HTR-8/SVneo (cell line): ENCODE measurements at regions not wholly inside any gene's neighbourhood (a gene's known extent, or its start where the extent isn't known, plus 50 kb on each side); places are given as distances from the start of the nearest gene placed in this dataset.

Experiments used
- DNase-seq: peaks from one replicate; pipeline ENCODE4 v3.0.0; 2011; ENCODE audit warnings: low spot score, mixed read lengths; ENCODE audit not compliant: insufficient read length
- FAIRE-seq: peaks from 2 replicates; lab custom pipeline; 2011; peaks lifted over from hg19 to GRCh38; lab: Jason Lieb, UNC

DNA sequence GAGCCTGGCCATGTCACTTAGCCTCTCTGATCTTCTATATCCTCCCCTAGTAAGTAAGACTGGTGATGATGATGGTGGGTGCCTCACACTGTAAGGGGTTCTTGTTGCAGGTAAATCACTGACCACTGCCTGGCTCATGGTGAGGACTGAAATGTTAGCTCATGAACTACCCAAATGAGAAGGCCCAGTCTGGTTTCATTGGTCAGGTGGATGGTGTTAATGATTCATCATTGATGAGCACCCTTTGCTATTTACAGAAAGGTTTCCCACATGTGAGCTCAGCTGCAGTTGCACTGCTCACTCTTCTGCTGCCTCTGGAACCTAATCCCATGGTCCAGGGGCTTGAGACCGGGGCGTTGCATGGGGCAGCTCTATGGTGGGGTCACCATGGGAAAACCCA lies 417.7 kb downstream of the PRDM2 start:
- FAIRE-seq: no peak
- no peak for DNase-seq

DNA sequence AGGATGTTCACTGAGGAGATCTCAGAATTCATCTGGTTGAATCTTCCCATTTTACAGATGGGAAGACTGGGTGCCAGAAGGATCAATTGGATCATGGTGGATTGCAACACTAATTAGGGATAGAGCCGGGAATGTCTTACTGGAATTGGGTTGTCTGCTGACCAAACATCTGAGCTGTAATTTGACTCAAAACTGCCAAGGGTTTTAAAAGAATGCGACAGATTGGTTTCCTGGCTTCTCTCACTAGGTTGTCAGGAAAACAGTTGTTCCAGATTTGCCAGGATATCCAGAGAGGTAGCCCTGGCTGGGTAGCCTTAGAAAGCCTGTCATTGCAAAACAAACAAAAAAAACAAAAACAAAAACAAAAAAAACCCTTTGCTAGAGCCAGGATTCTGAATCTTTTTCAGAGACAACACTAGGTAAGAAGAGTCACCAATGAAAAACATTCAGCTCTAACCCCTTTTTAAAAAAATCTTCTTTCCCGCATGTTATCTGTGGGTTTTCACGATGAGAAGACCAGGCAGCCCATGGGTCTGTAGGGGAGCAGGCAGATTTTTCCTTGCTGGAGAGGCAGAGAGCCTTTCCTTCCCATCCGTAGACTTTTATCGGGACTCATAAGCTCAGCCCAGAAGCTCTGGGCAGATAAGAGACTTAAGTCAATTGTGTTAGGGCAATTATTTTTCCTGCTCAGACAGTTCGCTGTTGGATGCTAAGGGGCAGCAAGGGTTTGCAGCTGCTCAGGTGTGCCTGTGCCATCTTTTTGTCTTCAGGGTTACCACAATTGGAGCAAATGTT lies 418.9 kb downstream of the PRDM2 start:
- DNase-seq (no peak), FAIRE-seq (no peak)

DNA sequence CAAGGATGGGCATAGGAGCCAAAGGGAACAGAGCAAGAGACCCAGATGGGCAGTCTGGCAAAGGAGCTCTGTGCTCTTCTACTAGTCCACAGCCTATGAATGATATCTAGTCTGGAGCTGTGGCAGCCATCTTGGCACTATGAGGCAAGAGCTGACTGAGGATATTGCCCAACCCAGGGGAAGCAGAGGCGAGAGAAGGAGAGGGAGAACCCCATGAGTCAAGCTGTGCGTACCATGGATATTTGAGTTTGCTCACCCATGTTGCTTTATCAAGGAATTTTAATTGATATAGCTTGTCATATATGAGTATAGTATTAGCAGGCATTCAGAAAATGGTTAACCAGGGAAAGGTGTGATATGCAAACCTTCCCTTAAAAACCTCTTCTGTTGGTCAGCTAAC lies 420.9 kb downstream of the PRDM2 start:
- FAIRE-seq (no peak), DNase-seq (no peak)

DNA sequence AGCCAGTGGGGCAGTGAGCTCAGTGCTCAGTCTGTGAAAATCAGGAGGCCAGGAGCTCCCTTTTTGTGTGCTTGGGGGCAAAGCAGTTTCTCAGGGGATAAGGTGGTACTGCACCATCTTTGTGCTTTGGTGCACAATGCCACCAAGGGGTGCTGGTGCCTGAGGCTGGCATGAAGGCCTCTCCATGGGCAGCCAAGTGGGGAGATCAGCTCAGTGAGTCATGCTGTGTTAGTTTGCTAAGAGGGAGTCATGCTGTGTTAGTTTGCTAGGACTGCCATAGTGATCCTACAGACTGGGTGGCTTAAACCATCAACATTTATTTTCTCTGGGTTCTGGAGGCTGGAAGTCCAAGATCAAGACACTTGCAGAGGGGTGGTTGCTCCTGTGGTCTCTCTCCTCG lies 428.1 kb downstream of the PRDM2 start:
- FAIRE-seq: no peak
- DNase-seq: no peak

DNA sequence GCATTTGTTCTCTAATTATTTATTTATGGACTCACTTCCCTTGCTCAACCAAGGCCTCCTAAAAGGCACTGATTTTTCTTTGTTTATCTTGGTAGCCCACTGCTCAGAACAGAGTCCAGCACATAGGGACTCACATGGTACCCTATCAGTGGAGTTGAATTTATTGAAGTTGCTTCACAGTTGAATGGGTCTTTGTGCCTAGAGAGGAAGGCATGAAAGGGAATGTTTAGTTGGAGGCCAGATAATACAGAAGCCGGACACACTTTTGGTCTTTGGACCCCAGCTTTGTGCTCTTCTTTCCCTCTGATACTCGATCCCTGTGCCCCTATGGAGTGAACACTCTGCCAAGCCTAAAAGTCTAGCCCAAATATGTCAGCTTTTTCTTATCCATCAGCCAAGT lies 429.0 kb downstream of the PRDM2 start:
- DNase-seq: no peak
- FAIRE-seq: no peak

DNA sequence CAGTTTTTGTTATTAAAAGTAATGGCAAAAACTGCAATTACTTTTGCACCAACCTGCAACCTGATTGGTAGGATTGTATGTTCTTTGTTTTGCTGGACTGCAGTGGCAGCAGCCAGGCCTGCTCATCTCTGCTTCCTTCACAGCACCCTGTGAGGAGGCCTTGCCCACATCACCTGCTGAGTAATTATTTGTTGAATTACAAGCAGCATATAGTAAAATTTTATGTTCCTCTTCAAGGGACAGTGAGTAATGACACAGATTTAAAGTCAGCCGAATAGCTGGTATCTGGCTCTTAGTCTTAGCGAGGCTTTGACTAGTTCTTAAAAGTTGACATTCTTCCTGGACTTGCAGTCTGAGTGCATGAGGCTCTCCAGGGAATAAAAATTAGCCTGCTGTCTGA lies 435.1 kb downstream of the PRDM2 start:
- no peak for FAIRE-seq
- no peak for DNase-seq

GRCh38 chr1:14136152-14136763 lies 436.3 kb downstream of the PRDM2 start:
- FAIRE-seq: no peak
- no peak for DNase-seq

- DNase-seq (no peak), FAIRE-seq (no peak)
These were observed 436.9 kb downstream of the PRDM2 start for GRCh38 chr1:14136881-14137280.

- FAIRE-seq (no peak), DNase-seq (no peak)
These were observed 437.6 kb downstream of the PRDM2 start for GRCh38 chr1:14137411-14138134.

DNA sequence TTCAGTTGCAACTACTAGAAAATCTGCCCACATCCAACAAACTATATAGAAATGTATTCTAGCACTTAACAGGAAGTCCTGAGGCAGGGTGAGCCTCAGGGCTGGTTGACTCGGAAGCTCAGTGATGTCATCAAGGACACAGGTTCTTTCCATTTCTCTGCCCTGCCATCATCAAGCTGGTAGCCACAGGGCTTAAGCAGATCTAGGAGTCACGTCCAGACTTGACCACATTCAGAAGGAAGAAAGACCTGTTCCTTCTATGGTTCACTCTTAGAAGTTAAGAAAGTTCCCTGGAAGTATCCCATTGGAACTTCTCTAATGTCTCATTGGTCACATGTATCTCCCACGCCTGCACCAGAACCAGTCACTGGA lies 438.1 kb downstream of the PRDM2 start:
- DNase-seq: no peak
- no peak for FAIRE-seq

DNA sequence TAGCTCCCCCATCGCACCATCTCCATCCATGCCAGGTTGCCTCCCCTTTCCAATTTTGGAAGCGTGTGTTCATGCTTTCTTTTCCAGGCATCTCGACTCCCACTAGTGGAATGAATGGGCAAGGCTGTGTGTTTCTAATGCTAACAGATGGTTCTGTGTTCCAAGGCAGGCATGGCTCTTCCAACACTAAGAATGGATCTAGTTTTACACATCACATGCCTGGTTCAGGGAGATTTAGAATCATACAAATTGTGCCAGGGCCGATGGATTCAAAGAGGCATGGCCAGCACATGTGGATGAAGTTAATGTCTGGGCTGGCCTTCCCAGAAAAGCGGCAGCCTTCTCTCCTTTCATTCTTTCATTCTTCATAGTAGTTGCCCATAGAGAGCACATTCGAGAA lies 438.7 kb downstream of the PRDM2 start:
- FAIRE-seq (no peak), DNase-seq (no peak)

- FAIRE-seq: no peak
- no peak for DNase-seq
These were observed 440.9 kb downstream of the PRDM2 start for GRCh38 chr1:14140831-14141401.

- FAIRE-seq: no peak
- no peak for DNase-seq
These were observed 441.7 kb downstream of the PRDM2 start for GRCh38 chr1:14141656-14142055.

DNA sequence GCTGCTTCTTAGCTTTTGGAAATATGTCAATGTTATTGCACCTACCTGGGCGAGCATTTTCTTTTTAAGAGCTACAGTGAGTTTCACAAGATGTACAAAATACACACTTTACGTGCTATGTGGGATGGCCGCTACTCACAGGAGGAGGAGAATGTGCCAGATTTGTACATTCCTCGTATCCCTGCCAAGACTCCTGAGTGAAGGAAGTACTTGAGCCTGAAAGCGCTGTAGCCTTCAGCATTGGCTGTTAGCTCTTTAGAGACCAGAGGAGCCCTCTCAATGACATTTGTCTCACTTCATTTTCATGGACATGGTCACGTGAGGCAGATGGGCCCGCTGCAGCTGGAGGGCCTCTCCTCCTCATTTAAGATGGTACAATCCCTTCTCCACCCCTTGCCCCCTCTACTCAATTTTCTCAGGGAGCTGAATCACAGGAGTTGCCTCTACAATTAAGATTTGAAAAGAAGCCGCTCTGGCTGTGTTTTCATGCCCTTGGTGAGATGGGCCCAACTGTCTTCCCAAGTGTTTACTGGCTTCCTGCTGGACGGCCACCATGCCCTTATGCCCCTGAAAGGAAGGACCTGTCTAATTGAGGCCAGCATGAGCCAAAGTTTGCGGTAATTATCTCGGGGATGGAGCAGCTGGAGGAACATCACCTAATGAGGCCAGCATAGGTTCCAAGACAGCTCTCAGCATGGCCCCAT lies 442.6 kb downstream of the PRDM2 start:
- FAIRE-seq: no peak

GRCh38 chr1:14143777-14144176 lies 443.8 kb downstream of the PRDM2 start:
- FAIRE-seq: no peak
- no peak for DNase-seq

More for the DNA sequence above, 442.6 kb downstream of the PRDM2 start:
- no peak for DNase-seq

DNA sequence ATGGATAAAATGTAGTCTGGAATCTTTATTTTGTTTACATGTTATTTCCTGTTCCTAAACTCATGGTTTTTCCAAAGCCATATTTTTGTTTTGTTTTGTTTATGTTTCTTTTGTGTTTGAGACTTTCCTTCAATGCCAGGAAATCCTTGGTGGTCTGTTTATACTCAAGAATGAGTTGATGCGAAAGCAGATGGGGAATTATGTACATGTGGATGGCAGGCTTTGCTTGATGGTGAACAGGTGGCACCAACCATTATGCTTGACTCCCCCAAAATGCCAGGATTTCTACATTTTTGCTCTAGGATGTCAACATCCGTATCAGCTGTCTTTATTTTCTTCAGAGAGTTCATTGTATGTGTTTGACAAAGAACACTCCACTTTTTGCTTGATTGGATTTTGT lies 448.5 kb downstream of the PRDM2 start:
- FAIRE-seq: no peak
- DNase-seq: no peak

GRCh38 chr1:14149431-14149830 lies 449.1 kb upstream of the KAZN start:
- no peak for FAIRE-seq
- DNase-seq: peak; percentile 25

- no peak for FAIRE-seq
These were observed 441.9 kb upstream of the KAZN start for GRCh38 chr1:14156543-14156942.

DNA sequence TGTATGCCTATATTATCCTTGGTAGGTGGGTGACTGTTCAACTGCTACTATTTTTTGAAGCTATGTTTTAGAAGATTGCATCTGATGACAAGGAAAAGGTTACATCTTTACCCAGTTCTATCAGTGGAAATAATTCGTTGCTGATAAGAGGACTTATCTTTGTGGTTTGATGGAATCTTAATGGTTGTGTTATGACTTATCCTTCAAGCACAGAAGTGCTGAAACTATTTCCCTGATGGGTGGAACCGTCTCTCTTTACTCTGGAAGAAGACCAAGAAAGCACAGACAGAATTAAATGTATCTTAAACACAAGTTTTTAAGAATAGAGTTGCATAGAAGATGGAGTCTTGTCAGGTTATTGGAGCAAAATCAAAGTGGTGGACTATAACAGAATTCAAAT lies 437.7 kb upstream of the KAZN start:
- no peak for FAIRE-seq
- DNase-seq: no peak

More at GRCh38 chr1:14156543-14156942, 441.9 kb upstream of the KAZN start:
- DNase-seq: no peak

GRCh38 chr1:14163246-14163645 lies 435.2 kb upstream of the KAZN start:
- no peak for DNase-seq
- no peak for FAIRE-seq
